ENCODE measurements at regions not wholly inside any gene's neighbourhood (a gene's known extent, or its start where the extent isn't known, plus 50 kb on each side); places are given as distances from the start of the nearest gene placed in this dataset.

GRCh38 chr10:37679465-37679864, 177.9 kb downstream of the ZNF248 start:
- no peaks in the 10 kb centered on the region for H3K27me3 ChIP-seq (ENCODE audit: insufficient read depth, low read length)
- H3T11ph ChIP-seq (ENCODE audit: low read length) = no peak overlapping the region
- H3K4me2 ChIP-seq (ENCODE audit: insufficient read depth, insufficient read length, low read length) = no peak overlapping the region
- no peak overlapping the region for H3K4ac ChIP-seq (ENCODE audit: low read depth, low read length)
- no peaks in the 10 kb centered on the region for H3K79me1 ChIP-seq (ENCODE audit: insufficient read depth, low read depth, low read length, poor library complexity, severe bottlenecking)
- Mint-ChIP-seq H3K27ac (no peak overlapping the region), H3K9me3 (peaks cover 92 to 95% of the 10 kb centered on the region in 2 experiments), H3K27me3 (ENCODE audit: low read depth) (no peaks in the 10 kb centered on the region; the same call in 1 of the 2 replicates), H3K4me3 (no peak overlapping the region), H3K36me3 (ENCODE audit: insufficient read depth in 1 of 3, low read depth in 3 of 3) (peaks cover 22 to 28% (median 27%) of the 10 kb centered on the region in 3 experiments; a peak in 6 of 7 replicates), H3K4me1 (no peaks in the 10 kb centered on the region)
- H3K79me2 ChIP-seq (ENCODE audit: insufficient read depth, low read length) = no peaks in the 10 kb centered on the region
- peaks cover 40% of the 10 kb centered on the region for H3K9me3 ChIP-seq (ENCODE audit: control insufficient read depth, low read depth, low read length)
- no peak overlapping the region for H3K18ac ChIP-seq (ENCODE audit: insufficient read length, low read depth, low read length)
- no peak overlapping the region for H4K8ac ChIP-seq (replicated peaks; ENCODE audit: insufficient read length, low read depth, low read length)
- H2AK5ac ChIP-seq (ENCODE audit: insufficient read length, low read length) = no peak overlapping the region
- no peak overlapping the region for H3K56ac ChIP-seq (ENCODE audit: insufficient read length, low read depth, low read length)
- no peak overlapping the region for H2BK5ac ChIP-seq (ENCODE audit: insufficient read length, low read length)
- H3K14ac ChIP-seq (ENCODE audit: insufficient read depth, low read length) = no peak overlapping the region
- no peak overlapping the region for H3K23ac ChIP-seq (ENCODE audit: insufficient read length, low read depth, low read length)
- H3K9ac ChIP-seq (ENCODE audit: extremely low read depth, insufficient read length, low read length) = no peak overlapping the region
- no peak overlapping the region for H2BK15ac ChIP-seq (ENCODE audit: low read depth, low read length)
- no peaks in the 10 kb centered on the region for H4K20me1 ChIP-seq (ENCODE audit: control insufficient read depth, insufficient read depth, insufficient read length)
- no peak overlapping the region for H4K91ac ChIP-seq (ENCODE audit: insufficient read length, low read depth, low read length)
- H3K23me2 ChIP-seq (ENCODE audit: insufficient read length, low read depth, low read length, poor library complexity, severe bottlenecking) = no peaks in the 10 kb centered on the region
- H2BK20ac ChIP-seq (ENCODE audit: low read depth, low read length, poor library complexity, severe bottlenecking) = no peak overlapping the region
- no peak overlapping the region for H3K27ac ChIP-seq (ENCODE audit: insufficient read length, low read depth, low read length)
- no peak overlapping the region for H2AFZ ChIP-seq (ENCODE audit: low read length)
- H3K4me1 ChIP-seq (ENCODE audit: insufficient read depth, low read length) = no peaks in the 10 kb centered on the region; the same call in 1 of the 2 replicates
- WGBS (ENCODE audit: extremely low coverage, insufficient read length, low lambda C conversion rate) = no CpG with 5 or more reads among the region's 8 CpGs
- no peak overlapping the region for H4K5ac ChIP-seq (ENCODE audit: insufficient read length, low read depth, low read length)
- H2BK12ac ChIP-seq (ENCODE audit: insufficient read length, low read depth, low read length) = no peak overlapping the region
- no peak overlapping the region for H2BK120ac ChIP-seq (ENCODE audit: low read depth, low read length, poor library complexity, severe bottlenecking)
- TF ChIP-seq CTCF (conservative IDR thresholded peaks at IDR 0.05) = no peak
- DNase-seq = no peak

All from H9 (cell line).